MM.1S (cell line): ENCODE measurements at regions not wholly inside any gene's neighbourhood (a gene's known extent, or its start where the extent isn't known, plus 50 kb on each side); places are given as distances from the start of the nearest gene placed in this dataset.

Experiments used
- DNase-seq: peaks from one replicate; pipeline ENCODE4 v3.0.0-alpha.2; 2015
- H2AFZ ChIP-seq: fragments of 300-600 bp; sonication (generic); 2 replicates; pipeline ENCODE4 v1.6.0; 2016; ENCODE audit warnings: antibody characterized with exemption, low read length
- H3F3A ChIP-seq: fragments of 300-600 bp; sonication (generic); 2 replicates; pipeline ENCODE4 v1.6.1; 2016; ENCODE audit warnings: mild to moderate bottlenecking, antibody characterized with exemption, low read length, moderate library complexity, mixed read lengths; ENCODE audit not compliant: insufficient read depth
- H3K27ac ChIP-seq: fragments of 300-600 bp; sonication (generic); 2 replicates; pipeline ENCODE4 v1.5.1; 2016; ENCODE audit warnings: mild to moderate bottlenecking, low read length
- H3K27me3 ChIP-seq: fragments of 300-600 bp; sonication (generic); replicated peaks from 2 replicates; pipeline ENCODE4 v1.6.0; 2016; ENCODE audit warnings: low read length; ENCODE audit not compliant: insufficient read depth
- H3K36me3 ChIP-seq: fragments of 300-600 bp; sonication (generic); replicated peaks from 2 replicates; pipeline ENCODE4 v1.6.1; 2016; ENCODE audit warnings: mild to moderate bottlenecking, low read length, mixed read lengths; ENCODE audit not compliant: insufficient read depth
- H3K4me1 ChIP-seq: fragments of 300-600 bp; sonication (generic); 2 replicates; pipeline ENCODE4 v1.6.1; 2016; ENCODE audit warnings: low read length, mixed read lengths
- H3K4me2 ChIP-seq: fragments of 300-600 bp; sonication (generic); 2 replicates; pipeline ENCODE4 v1.6.0; 2016; ENCODE audit warnings: low read depth, low read length
- H3K4me3 ChIP-seq: fragments of 300-600 bp; sonication (generic); 2 replicates; pipeline ENCODE4 v1.5.1; 2016; ENCODE audit warnings: low read length, mixed read lengths
- H3K79me2 ChIP-seq: fragments of 300-600 bp; sonication (generic); 2 replicates; pipeline ENCODE4 v1.6.1; 2016; ENCODE audit warnings: mixed run types, low read length, mixed read lengths
- H3K9ac ChIP-seq: fragments of 300-600 bp; sonication (generic); 2 replicates; pipeline ENCODE4 v1.6.1; 2016; ENCODE audit warnings: low read length, mixed read lengths
- H3K9me2 ChIP-seq: fragments of 300-600 bp; sonication (generic); replicated peaks from 2 replicates; pipeline ENCODE4 v1.6.1; 2016; ENCODE audit warnings: mild to moderate bottlenecking, low read length, mixed read lengths; ENCODE audit not compliant: insufficient read depth
- H3K9me3 ChIP-seq: fragments of 300-600 bp; sonication (generic); replicated peaks from 2 replicates; pipeline ENCODE4 v1.6.1; 2016; ENCODE audit warnings: mild to moderate bottlenecking, low read length, mixed read lengths; ENCODE audit not compliant: insufficient read depth
- H4K20me1 ChIP-seq: fragments of 300-600 bp; sonication (generic); 2 replicates; pipeline ENCODE4 v1.6.1; 2016; ENCODE audit warnings: mild to moderate bottlenecking, low read length, moderate library complexity, mixed read lengths; ENCODE audit not compliant: insufficient read depth
- EZH2 ChIP-seq: fragments of 300-600 bp; sonication (generic); optimal IDR thresholded peaks from 2 replicates; pipeline ENCODE3; 2017; ENCODE audit warnings: low read depth, mild to moderate bottlenecking, antibody characterized with exemption, low read length, mixed read lengths
- EZH2phosphoT487 ChIP-seq: fragments of 300-600 bp; sonication (generic); IDR thresholded peaks from 2 replicates; pipeline ENCODE4 v1.6.1; 2018; ENCODE audit warnings: antibody characterized with exemption, low read length
- TF ChIP-seq, protein P1 (sequence below): fragments of 300-600 bp; sonication (generic); IDR thresholded peaks from 2 replicates; pipeline ENCODE4 v1.5.1; 2016; ENCODE audit warnings: antibody characterized with exemption, low read length, mixed read lengths

DNA sequence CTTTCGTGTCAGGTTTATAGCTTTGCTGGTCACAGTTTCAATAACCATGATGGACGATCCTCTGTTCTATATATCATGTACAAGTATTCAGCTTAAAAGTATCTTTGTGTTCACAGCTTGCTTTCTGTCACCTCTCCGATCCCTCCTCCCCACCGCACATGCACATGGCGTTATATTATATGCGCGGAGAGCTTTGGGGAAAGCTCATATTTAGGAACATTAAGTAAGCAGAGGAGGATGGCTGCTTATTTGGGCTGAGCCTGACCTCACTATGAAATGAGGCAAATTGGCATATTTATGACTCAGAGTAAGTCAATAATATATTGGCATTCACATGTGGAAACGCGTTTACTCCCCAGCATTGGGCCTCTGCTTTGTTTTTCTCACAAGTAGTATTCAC, 360.5 kb downstream of the HLX start:
- Histone ChIP-seq H3K27ac (no peak overlapping the region), H3K4me1 (no peaks in the 10 kb centered on the region), H3K9me3 (no peaks in the 10 kb centered on the region), H3F3A (no peaks in the 10 kb centered on the region), H3K36me3 (no peaks in the 10 kb centered on the region), H3K4me3 (no peak overlapping the region), H3K9ac (no peak overlapping the region), H3K79me2 (no peaks in the 10 kb centered on the region), H2AFZ (no peak overlapping the region), H3K4me2 (no peak overlapping the region), H3K9me2 (no peaks in the 10 kb centered on the region), H3K27me3 (no peaks in the 10 kb centered on the region), H4K20me1 (no peaks in the 10 kb centered on the region)
- no peak for DNase-seq
- TF ChIP-seq EZH2 (no peak), EZH2phosphoT487 (no peak)
- TF ChIP-seq, protein P1, sequence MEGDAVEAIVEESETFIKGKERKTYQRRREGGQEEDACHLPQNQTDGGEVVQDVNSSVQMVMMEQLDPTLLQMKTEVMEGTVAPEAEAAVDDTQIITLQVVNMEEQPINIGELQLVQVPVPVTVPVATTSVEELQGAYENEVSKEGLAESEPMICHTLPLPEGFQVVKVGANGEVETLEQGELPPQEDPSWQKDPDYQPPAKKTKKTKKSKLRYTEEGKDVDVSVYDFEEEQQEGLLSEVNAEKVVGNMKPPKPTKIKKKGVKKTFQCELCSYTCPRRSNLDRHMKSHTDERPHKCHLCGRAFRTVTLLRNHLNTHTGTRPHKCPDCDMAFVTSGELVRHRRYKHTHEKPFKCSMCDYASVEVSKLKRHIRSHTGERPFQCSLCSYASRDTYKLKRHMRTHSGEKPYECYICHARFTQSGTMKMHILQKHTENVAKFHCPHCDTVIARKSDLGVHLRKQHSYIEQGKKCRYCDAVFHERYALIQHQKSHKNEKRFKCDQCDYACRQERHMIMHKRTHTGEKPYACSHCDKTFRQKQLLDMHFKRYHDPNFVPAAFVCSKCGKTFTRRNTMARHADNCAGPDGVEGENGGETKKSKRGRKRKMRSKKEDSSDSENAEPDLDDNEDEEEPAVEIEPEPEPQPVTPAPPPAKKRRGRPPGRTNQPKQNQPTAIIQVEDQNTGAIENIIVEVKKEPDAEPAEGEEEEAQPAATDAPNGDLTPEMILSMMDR, result no peak

DNA sequence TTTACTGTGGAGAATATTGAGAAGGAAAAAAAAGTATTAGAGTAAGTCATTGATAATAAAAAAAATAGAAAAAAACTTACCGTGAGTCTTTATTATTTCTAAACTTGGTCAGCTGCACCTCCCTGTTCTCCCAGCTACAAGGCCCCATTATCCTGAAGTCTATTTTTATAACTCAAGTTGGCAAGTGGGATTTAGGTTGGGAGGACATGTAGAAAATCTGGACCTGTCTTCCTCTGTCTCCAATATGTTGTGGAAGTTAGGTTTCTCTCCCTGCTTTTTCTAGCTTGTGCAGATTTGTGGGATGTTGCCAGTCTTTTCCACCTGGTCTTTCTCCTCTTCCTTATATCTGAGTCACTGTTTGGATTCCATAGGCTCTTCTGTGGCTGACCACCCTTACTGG, 361.4 kb downstream of the HLX start:
- Histone ChIP-seq H3K9me3 (no peaks in the 10 kb centered on the region), H3K9ac (no peak overlapping the region), H3K9me2 (no peaks in the 10 kb centered on the region), H3K36me3 (no peaks in the 10 kb centered on the region), H3K27ac (no peak overlapping the region), H3K4me2 (no peak overlapping the region), H3K4me3 (no peak overlapping the region), H3K79me2 (no peaks in the 10 kb centered on the region), H3K27me3 (no peaks in the 10 kb centered on the region), H2AFZ (no peak overlapping the region), H4K20me1 (no peaks in the 10 kb centered on the region), H3K4me1 (no peaks in the 10 kb centered on the region), H3F3A (no peaks in the 10 kb centered on the region)
- TF ChIP-seq EZH2phosphoT487 (no peak), EZH2 (no peak)
- TF ChIP-seq, protein P1, result no peak
- DNase-seq, result no peak

DNA sequence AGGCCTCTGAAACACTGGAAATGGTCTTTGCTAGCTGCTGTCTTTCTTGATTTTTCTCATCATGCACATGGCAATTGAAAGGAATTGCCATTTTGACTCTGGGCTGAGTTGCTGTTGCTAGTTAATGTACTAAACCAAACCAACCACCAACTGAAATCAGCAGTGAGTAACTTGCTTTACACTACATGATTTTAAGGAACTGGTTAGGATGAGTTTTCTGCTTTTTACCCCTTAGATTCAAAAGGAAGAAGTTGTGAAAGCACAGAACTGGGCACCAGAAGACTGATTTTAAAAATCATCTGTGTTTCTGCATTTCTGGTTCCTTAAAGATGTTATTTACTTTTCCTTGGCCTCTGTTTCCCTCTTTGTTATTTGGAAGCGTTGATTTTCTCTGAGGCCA, 361.9 kb downstream of the HLX start:
- Histone ChIP-seq H3K36me3 (no peaks in the 10 kb centered on the region), H3K9me3 (no peaks in the 10 kb centered on the region), H3K9ac (no peak overlapping the region), H3K4me1 (no peaks in the 10 kb centered on the region), H3K9me2 (no peaks in the 10 kb centered on the region), H3F3A (no peaks in the 10 kb centered on the region), H3K27me3 (no peaks in the 10 kb centered on the region), H3K4me2 (no peak overlapping the region), H4K20me1 (no peaks in the 10 kb centered on the region), H3K79me2 (no peaks in the 10 kb centered on the region), H2AFZ (no peak overlapping the region), H3K4me3 (no peak overlapping the region), H3K27ac (no peak overlapping the region)
- TF ChIP-seq EZH2, result no peak
- no peak for TF ChIP-seq EZH2phosphoT487
- TF ChIP-seq, protein P1, result no peak
- DNase-seq, result no peak
